CMK (cell line): ENCODE measurements at regions not wholly inside any gene's neighbourhood (a gene's known extent, or its start where the extent isn't known, plus 50 kb on each side); places are given as distances from the start of the nearest gene placed in this dataset.

Source experiments
- DNase-seq: peaks from one replicate; pipeline ENCODE4 v3.0.0-alpha.2; 2010; ENCODE audit warnings: low read depth

GRCh38 chr4:108400309-108400708 is 220.1 kb upstream of the RPL34 start:
- DNase-seq = no peak

GRCh38 chr4:108399610-108400265 is 220.6 kb upstream of the RPL34 start:
- DNase-seq = no peak

- DNase-seq = no peak
Observed at GRCh38 chr4:108398836-108399235, 221.5 kb upstream of the RPL34 start.

GRCh38 chr4:108398316-108398715 is 222.1 kb upstream of the RPL34 start:
- DNase-seq = no peak

GRCh38 chr4:108397850-108398249 is 222.5 kb upstream of the RPL34 start:
- no peak for DNase-seq

GRCh38 chr4:108396900-108397497 is 223.4 kb upstream of the RPL34 start:
- no peak for DNase-seq

- DNase-seq = no peak
Observed at GRCh38 chr4:108395786-108396185, 224.6 kb upstream of the RPL34 start.

- DNase-seq = no peak
Observed at GRCh38 chr4:108393890-108394472, 225.2 kb upstream of the LEF1 start.

- no peak for DNase-seq
Observed at GRCh38 chr4:108391701-108392455, 223.1 kb upstream of the LEF1 start.

- no peak for DNase-seq
Observed at GRCh38 chr4:108385076-108385475, 216.3 kb upstream of the LEF1 start.

GRCh38 chr4:108384544-108384943 is 215.8 kb upstream of the LEF1 start:
- no peak for DNase-seq

GRCh38 chr4:108383157-108383556 is 214.4 kb upstream of the LEF1 start:
- no peak for DNase-seq

GRCh38 chr4:108382751-108383150 is 214.0 kb upstream of the LEF1 start:
- DNase-seq = no peak

- DNase-seq = no peak
Observed at GRCh38 chr4:108378164-108378563, 209.4 kb upstream of the LEF1 start.

- DNase-seq = no peak
Observed at GRCh38 chr4:108377021-108377420, 208.3 kb upstream of the LEF1 start.

- no peak for DNase-seq
Observed at GRCh38 chr4:108375434-108375833, 206.7 kb upstream of the LEF1 start.

- DNase-seq = no peak
Observed at GRCh38 chr4:108372681-108373080, 203.9 kb upstream of the LEF1 start.

GRCh38 chr4:108371282-108371681 is 202.6 kb upstream of the LEF1 start:
- no peak for DNase-seq

GRCh38 chr4:108370291-108371141 is 201.8 kb upstream of the LEF1 start:
- DNase-seq = no peak

GRCh38 chr4:108369035-108369655 is 200.4 kb upstream of the LEF1 start:
- DNase-seq = no peak

- DNase-seq = no peak
Observed at GRCh38 chr4:108367751-108368150, 199.0 kb upstream of the LEF1 start.

- no peak for DNase-seq
Observed at GRCh38 chr4:108366716-108367115, 198.0 kb upstream of the LEF1 start.
